HepG2 (cell line): ENCODE measurements at regions not wholly inside any gene's neighbourhood (a gene's known extent, or its start where the extent isn't known, plus 50 kb on each side); places are given as distances from the start of the nearest gene placed in this dataset.

Experiments
- SMYD3 ChIP-seq: sonication (generic); formaldehyde crosslinking; IDR thresholded peaks from 2 replicates; pipeline ENCODE4 v1.8.1; 2023; ENCODE audit warnings: mild to moderate bottlenecking, missing genetic modification reagents
- TF ChIP-seq, protein P1 (sequence below): sonication (generic); formaldehyde crosslinking; IDR thresholded peaks from one replicate; pipeline ENCODE4 v1.5.1; 2020; ENCODE audit warnings: mild to moderate bottlenecking, missing genetic modification reagents; ENCODE audit errors: not compliant biosample characterization
- TF ChIP-seq, protein P2 (sequence below): sonication (generic); formaldehyde crosslinking; IDR thresholded peaks from 2 replicates; pipeline ENCODE4 v1.5.0; 2020; ENCODE audit warnings: mild to moderate bottlenecking, missing genetic modification reagents
- TF ChIP-seq, protein P3 (sequence below): IDR thresholded peaks from 2 replicates; pipeline ENCODE4 v1.6.1; 2016; ENCODE audit warnings: missing biosample characterization, missing genetic modification reagents, low read depth

DNA sequence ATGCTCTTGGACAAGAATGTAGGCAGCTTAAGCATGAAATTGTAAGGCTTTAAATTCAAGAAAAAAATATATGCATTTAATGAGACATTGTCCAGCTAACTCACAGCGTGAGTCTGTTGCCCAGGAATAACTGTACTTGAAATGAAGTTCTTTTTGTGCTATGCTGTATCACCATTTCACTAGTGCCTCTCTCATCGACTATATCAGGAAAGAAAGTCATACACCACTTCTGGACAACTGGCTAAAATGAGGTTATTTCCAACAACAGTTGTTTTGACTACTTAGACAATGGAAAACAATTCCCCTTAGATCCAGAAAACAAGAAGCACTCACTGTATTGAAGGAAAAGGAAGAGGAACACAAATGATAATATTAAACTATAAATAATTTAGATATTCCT lies 251.8 kb downstream of the CRPPA start (continued):
- TF ChIP-seq, protein P1, sequence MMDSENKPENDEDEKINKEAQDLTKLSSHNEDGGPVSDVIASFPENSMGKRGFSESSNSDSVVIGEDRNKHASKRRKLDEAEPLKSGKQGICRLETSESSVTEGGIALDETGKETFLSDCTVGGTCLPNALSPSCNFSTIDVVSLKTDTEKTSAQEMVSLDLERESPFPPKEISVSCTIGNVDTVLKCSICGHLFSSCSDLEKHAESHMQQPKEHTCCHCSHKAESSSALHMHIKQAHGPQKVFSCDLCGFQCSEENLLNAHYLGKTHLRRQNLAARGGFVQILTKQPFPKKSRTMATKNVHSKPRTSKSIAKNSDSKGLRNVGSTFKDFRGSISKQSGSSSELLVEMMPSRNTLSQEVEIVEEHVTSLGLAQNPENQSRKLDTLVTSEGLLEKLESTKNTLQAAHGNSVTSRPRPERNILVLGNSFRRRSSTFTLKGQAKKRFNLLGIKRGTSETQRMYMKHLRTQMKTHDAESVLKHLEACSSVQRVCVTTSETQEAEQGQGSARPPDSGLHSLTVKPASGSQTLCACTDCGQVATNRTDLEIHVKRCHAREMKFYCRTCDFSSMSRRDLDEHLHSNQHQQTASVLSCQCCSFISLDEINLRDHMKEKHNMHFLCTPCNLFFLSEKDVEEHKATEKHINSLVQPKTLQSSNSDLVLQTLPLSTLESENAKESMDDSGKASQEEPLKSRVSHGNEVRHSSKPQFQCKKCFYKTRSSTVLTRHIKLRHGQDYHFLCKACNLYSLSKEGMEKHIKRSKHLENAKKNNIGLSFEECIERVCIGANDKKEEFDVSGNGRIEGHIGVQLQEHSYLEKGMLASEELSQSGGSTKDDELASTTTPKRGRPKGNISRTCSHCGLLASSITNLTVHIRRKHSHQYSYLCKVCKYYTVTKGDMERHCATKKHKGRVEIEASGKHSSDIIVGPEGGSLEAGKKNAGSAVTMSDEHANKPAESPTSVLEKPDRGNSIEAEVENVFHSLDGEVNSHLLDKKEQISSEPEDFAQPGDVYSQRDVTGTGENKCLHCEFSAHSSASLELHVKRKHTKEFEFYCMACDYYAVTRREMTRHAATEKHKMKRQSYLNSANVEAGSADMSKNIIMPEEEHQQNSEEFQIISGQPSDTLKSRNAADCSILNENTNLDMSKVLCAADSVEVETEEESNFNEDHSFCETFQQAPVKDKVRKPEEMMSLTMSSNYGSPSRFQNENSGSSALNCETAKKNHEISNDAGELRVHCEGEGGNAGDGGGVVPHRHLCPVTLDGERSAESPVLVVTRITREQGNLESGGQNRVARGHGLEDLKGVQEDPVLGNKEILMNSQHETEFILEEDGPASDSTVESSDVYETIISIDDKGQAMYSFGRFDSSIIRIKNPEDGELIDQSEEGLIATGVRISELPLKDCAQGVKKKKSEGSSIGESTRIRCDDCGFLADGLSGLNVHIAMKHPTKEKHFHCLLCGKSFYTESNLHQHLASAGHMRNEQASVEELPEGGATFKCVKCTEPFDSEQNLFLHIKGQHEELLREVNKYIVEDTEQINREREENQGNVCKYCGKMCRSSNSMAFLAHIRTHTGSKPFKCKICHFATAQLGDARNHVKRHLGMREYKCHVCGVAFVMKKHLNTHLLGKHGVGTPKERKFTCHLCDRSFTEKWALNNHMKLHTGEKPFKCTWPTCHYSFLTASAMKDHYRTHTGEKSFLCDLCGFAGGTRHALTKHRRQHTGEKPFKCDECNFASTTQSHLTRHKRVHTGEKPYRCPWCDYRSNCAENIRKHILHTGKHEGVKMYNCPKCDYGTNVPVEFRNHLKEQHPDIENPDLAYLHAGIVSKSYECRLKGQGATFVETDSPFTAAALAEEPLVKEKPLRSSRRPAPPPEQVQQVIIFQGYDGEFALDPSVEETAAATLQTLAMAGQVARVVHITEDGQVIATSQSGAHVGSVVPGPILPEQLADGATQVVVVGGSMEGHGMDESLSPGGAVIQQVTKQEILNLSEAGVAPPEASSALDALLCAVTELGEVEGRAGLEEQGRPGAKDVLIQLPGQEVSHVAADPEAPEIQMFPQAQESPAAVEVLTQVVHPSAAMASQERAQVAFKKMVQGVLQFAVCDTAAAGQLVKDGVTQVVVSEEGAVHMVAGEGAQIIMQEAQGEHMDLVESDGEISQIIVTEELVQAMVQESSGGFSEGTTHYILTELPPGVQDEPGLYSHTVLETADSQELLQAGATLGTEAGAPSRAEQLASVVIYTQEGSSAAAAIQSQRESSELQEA (CRISPR knock-in tag): no peak
- TF ChIP-seq, protein P2, sequence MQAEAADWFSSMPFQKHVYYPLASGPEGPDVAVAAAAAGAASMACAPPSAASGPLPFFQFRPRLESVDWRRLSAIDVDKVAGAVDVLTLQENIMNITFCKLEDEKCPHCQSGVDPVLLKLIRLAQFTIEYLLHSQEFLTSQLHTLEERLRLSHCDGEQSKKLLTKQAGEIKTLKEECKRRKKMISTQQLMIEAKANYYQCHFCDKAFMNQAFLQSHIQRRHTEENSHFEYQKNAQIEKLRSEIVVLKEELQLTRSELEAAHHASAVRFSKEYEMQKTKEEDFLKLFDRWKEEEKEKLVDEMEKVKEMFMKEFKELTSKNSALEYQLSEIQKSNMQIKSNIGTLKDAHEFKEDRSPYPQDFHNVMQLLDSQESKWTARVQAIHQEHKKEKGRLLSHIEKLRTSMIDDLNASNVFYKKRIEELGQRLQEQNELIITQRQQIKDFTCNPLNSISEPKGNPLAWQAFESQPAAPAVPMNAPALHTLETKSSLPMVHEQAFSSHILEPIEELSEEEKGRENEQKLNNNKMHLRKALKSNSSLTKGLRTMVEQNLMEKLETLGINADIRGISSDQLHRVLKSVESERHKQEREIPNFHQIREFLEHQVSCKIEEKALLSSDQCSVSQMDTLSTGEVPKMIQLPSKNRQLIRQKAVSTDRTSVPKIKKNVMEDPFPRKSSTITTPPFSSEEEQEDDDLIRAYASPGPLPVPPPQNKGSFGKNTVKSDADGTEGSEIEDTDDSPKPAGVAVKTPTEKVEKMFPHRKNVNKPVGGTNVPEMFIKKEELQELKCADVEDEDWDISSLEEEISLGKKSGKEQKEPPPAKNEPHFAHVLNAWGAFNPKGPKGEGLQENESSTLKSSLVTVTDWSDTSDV (CRISPR knock-in tag): no peak
- TF ChIP-seq, protein P3, sequence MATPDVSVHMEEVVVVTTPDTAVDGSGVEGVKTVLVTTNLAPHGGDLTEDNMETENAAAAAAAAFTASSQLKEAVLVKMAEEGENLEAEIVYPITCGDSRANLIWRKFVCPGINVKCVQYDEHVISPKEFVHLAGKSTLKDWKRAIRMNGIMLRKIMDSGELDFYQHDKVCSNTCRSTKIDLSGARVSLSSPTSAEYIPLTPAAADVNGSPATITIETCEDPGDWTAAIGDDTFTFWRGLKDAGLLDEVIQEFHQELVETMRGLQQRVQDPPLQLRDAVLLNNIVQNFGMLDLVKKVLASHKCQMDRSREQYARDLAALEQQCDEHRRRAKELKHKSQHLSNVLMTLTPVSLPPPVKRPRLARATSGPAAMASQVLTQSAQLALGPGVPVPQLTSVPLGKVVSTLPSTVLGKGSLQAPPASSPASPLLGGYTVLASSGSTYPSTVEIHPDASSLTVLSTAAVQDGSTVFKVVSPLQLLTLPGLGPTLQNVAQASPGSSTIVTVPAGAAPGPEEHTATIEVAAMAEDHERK (CRISPR knock-in tag): no peak
- TF ChIP-seq SMYD3 (CRISPR knock-in tag): no peak
